IMR-90 (cell line): ENCODE measurements at regions not wholly inside any gene's neighbourhood (a gene's known extent, or its start where the extent isn't known, plus 50 kb on each side); places are given as distances from the start of the nearest gene placed in this dataset.
"Not testable (repeated sequence)": the region's sequence is repeated elsewhere in the genome, so short reads cannot be mapped to it uniquely, and the experiment has no call there.

ENCODE experiments used
- ATAC-seq: fragments of 200-7000 bp; cut with Tn5 transposase; 2 replicates; pipeline ENCODE4 v1.9.1; 2020; ENCODE audit warnings: low read depth, mild to moderate bottlenecking, moderate library complexity
- BruUV-seq: library from RNA; stranded (reverse); fragments of 400-500 nt; replicated peaks from 2 replicates; lab custom pipeline; 2021; lab: Mats Ljungman, UMichigan
- CTCF ChIA-PET: fragments of 300-600 bp; formaldehyde crosslinking; extraction: SDS; loops from one replicate; lab custom pipeline; 2021; ENCODE audit warnings: antibody characterized with exemption; lab: Yijun Ruan, JAX
- POLR2A ChIA-PET: fragments of 300-600 bp; sonication (Branson Sonifier 250); formaldehyde crosslinking; loops from one replicate; lab custom pipeline; 2022; ENCODE audit warnings: antibody characterized with exemption; ENCODE audit not compliant: unreplicated experiment; lab: Charles Lee
- DNase-seq: peaks from one replicate; pipeline ENCODE4 v3.0.0; 2013
- H2AFZ ChIP-seq: replicated peaks from 2 replicates; pipeline ENCODE3; 2013; ENCODE audit warnings: low read length, mild to moderate bottlenecking; ENCODE audit not compliant: poor library complexity
- H2AK5ac ChIP-seq: 2 replicates; pipeline ENCODE4 v1.6.1; 2013; ENCODE audit warnings: low read depth, low read length, inconsistent platforms
- H2AK9ac ChIP-seq: replicated peaks from 2 replicates; pipeline ENCODE3; 2013; ENCODE audit warnings: mild to moderate bottlenecking, low read depth, low read length, moderate library complexity; ENCODE audit not compliant: poor library complexity
- H2BK120ac ChIP-seq: 2 replicates; pipeline ENCODE4 v1.6.1; 2013; ENCODE audit warnings: low read depth, low read length, inconsistent platforms
- H2BK15ac ChIP-seq: 3 replicates; pipeline ENCODE4 v1.6.1; 2013; ENCODE audit warnings: low read depth, low read length, inconsistent platforms
- H2BK20ac ChIP-seq: 2 replicates; pipeline ENCODE4 v1.6.1; 2013; ENCODE audit warnings: low read depth, mild to moderate bottlenecking, inconsistent platforms, low read length, moderate library complexity
- H2BK5ac ChIP-seq: 2 replicates; pipeline ENCODE4 v1.6.1; 2013; ENCODE audit warnings: mild to moderate bottlenecking, low read depth, low read length, inconsistent platforms; ENCODE audit not compliant: poor library complexity, severe bottlenecking
- H3K14ac ChIP-seq: replicated peaks from 2 replicates; pipeline ENCODE4 v1.6.1; 2013; ENCODE audit warnings: low read depth, low read length, inconsistent platforms
- H3K18ac ChIP-seq: 2 replicates; pipeline ENCODE4 v1.6.1; 2013; ENCODE audit warnings: low read depth, low read length, control low read depth
- H3K23ac ChIP-seq: 2 replicates; pipeline ENCODE4 v1.6.1; 2013; ENCODE audit warnings: low read depth, low read length, inconsistent platforms
- H3K27ac ChIP-seq: 2 replicates; pipeline ENCODE4 v1.5.1; 2013; ENCODE audit warnings: mild to moderate bottlenecking, control low read depth, low read length; ENCODE audit not compliant: insufficient read depth
- H3K27me3 ChIP-seq: 2 replicates; pipeline ENCODE4 v1.6.1; 2013; ENCODE audit warnings: low read length; ENCODE audit not compliant: control insufficient read depth, insufficient read depth
- H3K36me3 ChIP-seq: 2 replicates; pipeline ENCODE4 v1.6.1; 2013; ENCODE audit warnings: low read length, mixed read lengths; ENCODE audit not compliant: control insufficient read depth, insufficient read depth
- H3K4ac ChIP-seq: 2 replicates; pipeline ENCODE4 v1.6.1; 2013; ENCODE audit warnings: low read depth, low read length, inconsistent platforms
- H3K4me1 ChIP-seq: 2 replicates; pipeline ENCODE4 v1.6.1; 2013; ENCODE audit warnings: low read length, mixed read lengths; ENCODE audit not compliant: control insufficient read depth, insufficient read depth
- H3K4me2 ChIP-seq: 2 replicates; pipeline ENCODE4 v1.6.1; 2013; ENCODE audit warnings: low read depth, mild to moderate bottlenecking, control low read depth, low read length, moderate library complexity
- H3K4me3 ChIP-seq: 2 replicates; pipeline ENCODE4 v1.5.1; 2013; ENCODE audit warnings: low read depth, mild to moderate bottlenecking, control low read depth, low read length, moderate library complexity; ENCODE audit not compliant: insufficient read depth
- H3K56ac ChIP-seq: 2 replicates; pipeline ENCODE4 v1.6.1; 2013; ENCODE audit warnings: low read length, inconsistent platforms; ENCODE audit not compliant: insufficient read depth; ENCODE audit errors: extremely low read depth
- H3K79me1 ChIP-seq, 2 experiments: 2 replicates each; pipeline ENCODE4 v1.6.1; 2013; ENCODE audit warnings: low read length in 2 of 2, inconsistent platforms in 1 of 2, low read depth in 1 of 2
- H3K9ac ChIP-seq: 2 replicates; pipeline ENCODE4 v1.6.1; 2013; ENCODE audit warnings: low read depth, low read length, control low read depth
- H3K9me1 ChIP-seq: 2 replicates; pipeline ENCODE4 v1.6.1; 2013; ENCODE audit warnings: low read length, inconsistent platforms; ENCODE audit not compliant: insufficient read depth
- H3K9me3 ChIP-seq: 2 replicates; pipeline ENCODE4 v1.6.1; 2013; ENCODE audit warnings: low read length; ENCODE audit not compliant: control insufficient read depth, insufficient read depth
- H4K20me1 ChIP-seq: 2 replicates; pipeline ENCODE4 v1.6.1; 2013; ENCODE audit warnings: low read length, inconsistent platforms; ENCODE audit not compliant: insufficient read depth
- H4K5ac ChIP-seq: 2 replicates; pipeline ENCODE4 v1.6.1; 2013; ENCODE audit warnings: mild to moderate bottlenecking, low read depth, low read length, control low read depth
- H4K8ac ChIP-seq, 2 experiments: 2 replicates each; pipeline ENCODE4 v1.6.1; 2013; ENCODE audit warnings: low read depth in 2 of 2, low read length in 2 of 2, control low read depth in 1 of 2, inconsistent platforms in 1 of 2
- H4K91ac ChIP-seq: 2 replicates; pipeline ENCODE4 v1.6.1; 2013; ENCODE audit warnings: low read depth, low read length, inconsistent platforms; ENCODE audit not compliant: insufficient read depth
- CTCF ChIP-seq: conservative IDR thresholded peaks from 2 replicates; pipeline ENCODE4 v1.5.1; 2012; ENCODE audit warnings: mild to moderate bottlenecking, low read depth, low read length, improper control_type of control experiment
- WGBS, 2 experiments: methylation state at CpG; one replicate each; pipeline versions ENCODE4 v1.1.5 to v1.1.7; 2013; ENCODE audit warnings: missing lambda C conversion rate in 2 of 2; ENCODE audit not compliant: insufficient read length in 1 of 2; ENCODE audit errors: extremely low coverage in 2 of 2; 5-methylcytosine and 5-hydroxymethylcytosine counted together
- dilution Hi-C: fragments of 300-500 bp; cut with HindIII; formaldehyde crosslinking; loops from one replicate; pipeline ENCODE4 v1.14.3; 2018; ENCODE audit warnings: low sequenced_read_pairs; ENCODE audit not compliant: unreplicated experiment
- in situ Hi-C: fragments of 300-500 bp; cut with MboI; formaldehyde crosslinking; loops from 3 replicates; pipeline ENCODE4 v1.14.3; 2019; ENCODE audit warnings: low sequenced_read_pairs, inconsistent platforms, mixed read lengths
- intact Hi-C: fragments of 100-400 bp; cut with micrococcal nuclease; formaldehyde crosslinking; loops from 2 replicates; pipeline ENCODE4 v1.10.0; 2022

GRCh38 chr4:3984796-3985195, 218.6 kb downstream of the ADRA2C start:
- H3K56ac ChIP-seq, H3K9me1 ChIP-seq, H3K14ac ChIP-seq, H3K23ac ChIP-seq, H3K36me3 ChIP-seq, H3K27ac ChIP-seq, H4K20me1 ChIP-seq, H3K9me3 ChIP-seq, H2AK9ac ChIP-seq, H2AFZ ChIP-seq, intact Hi-C loops, H3K79me1 ChIP-seq, POLR2A ChIA-PET, DNase-seq, H2BK120ac ChIP-seq, H4K8ac ChIP-seq, H2AK5ac ChIP-seq, H3K4ac ChIP-seq, H3K4me3 ChIP-seq, dilution Hi-C loops, H3K4me2 ChIP-seq, H3K9ac ChIP-seq, H2BK15ac ChIP-seq, H4K91ac ChIP-seq, H4K5ac ChIP-seq, H3K18ac ChIP-seq, H3K27me3 ChIP-seq, H2BK20ac ChIP-seq, H2BK5ac ChIP-seq, CTCF ChIA-PET, BruUV-seq, ATAC-seq, H3K4me1 ChIP-seq: not testable (repeated sequence)
- in situ Hi-C loops: loop anchor here (25.0 kb wide), 1 partner anchor 128 kb away; no protein-coding TSS in a partner anchor
- WGBS, 2 experiments: no CpG with 5 or more reads among the region's 14 CpGs
- 0 out of 2 replicates have a peak, but pooled peaks have one; percentile 7 for TF ChIP-seq CTCF

GRCh38 chr4:3986412-3986811, 220.2 kb downstream of the ADRA2C start:
- H3K56ac ChIP-seq, DNase-seq, BruUV-seq, H2BK20ac ChIP-seq, H2AK5ac ChIP-seq, H2AK9ac ChIP-seq, H3K9me3 ChIP-seq, intact Hi-C loops, H3K23ac ChIP-seq, H3K14ac ChIP-seq, ATAC-seq, H3K36me3 ChIP-seq, H3K79me1 ChIP-seq, H3K27ac ChIP-seq, H3K4ac ChIP-seq, H2AFZ ChIP-seq, H2BK15ac ChIP-seq, H3K4me2 ChIP-seq, CTCF ChIA-PET, H4K20me1 ChIP-seq, H3K9ac ChIP-seq, H2BK120ac ChIP-seq, dilution Hi-C loops, H3K4me1 ChIP-seq, H4K5ac ChIP-seq, H2BK5ac ChIP-seq, H3K9me1 ChIP-seq, H4K91ac ChIP-seq, H4K8ac ChIP-seq, POLR2A ChIA-PET, H3K27me3 ChIP-seq, H3K4me3 ChIP-seq, H3K18ac ChIP-seq: not testable (repeated sequence)
- in situ Hi-C loops: loop anchor here (25.0 kb wide), 1 partner anchor 126 kb away; no protein-coding TSS in a partner anchor
- WGBS, 2 experiments: no CpG with 5 or more reads among the region's 5 CpGs
